D341Med (cell line): ENCODE measurements at regions not wholly inside any gene's neighbourhood (a gene's known extent, or its start where the extent isn't known, plus 50 kb on each side); places are given as distances from the start of the nearest gene placed in this dataset.
A peak's percentile ranks its signal among the peaks of the same experiment; 100 is the strongest.

Experiments
- DNase-seq: peaks from one replicate; pipeline ENCODE4 v3.0.0; 2012; ENCODE audit warnings: low spot score

DNA sequence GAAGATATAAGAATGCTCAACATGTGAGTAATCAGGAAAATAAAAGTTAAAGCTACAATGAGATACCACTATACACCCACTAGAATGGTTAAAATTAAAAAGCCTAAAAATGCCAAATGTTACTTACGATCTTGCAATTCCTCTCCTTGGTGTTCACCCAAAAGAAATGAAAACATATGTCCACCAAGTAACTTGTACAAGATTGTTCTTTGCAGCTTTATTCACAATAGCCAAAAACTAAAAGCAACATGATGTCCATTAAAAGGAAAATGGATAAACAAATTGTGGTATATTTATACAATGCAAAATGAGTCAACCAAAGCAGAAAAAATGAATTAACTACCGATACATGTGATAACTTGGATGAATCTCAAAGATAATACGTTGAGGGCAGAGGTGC lies 301.6 kb upstream of the THBS1 start:
- DNase-seq = no peak

DNA sequence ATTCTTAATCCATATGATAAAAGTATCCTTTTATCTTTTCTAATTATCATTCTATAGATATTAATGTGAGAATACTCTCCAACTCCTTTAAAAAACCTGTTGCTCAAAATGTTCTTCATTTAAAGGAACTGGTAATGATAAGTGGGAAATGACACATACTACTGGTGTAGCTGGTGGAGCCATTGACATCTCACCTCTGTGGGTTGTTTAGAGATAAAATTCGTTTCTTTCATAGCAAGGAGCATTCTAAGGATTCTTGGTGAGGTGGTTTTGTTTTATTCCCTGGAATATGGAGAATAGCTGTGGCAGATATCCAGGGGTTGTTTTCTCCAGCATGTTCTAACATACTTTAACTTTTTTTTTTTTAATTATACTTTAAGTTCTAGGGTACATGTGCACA lies 299.8 kb upstream of the THBS1 start:
- DNase-seq = no peak

DNA sequence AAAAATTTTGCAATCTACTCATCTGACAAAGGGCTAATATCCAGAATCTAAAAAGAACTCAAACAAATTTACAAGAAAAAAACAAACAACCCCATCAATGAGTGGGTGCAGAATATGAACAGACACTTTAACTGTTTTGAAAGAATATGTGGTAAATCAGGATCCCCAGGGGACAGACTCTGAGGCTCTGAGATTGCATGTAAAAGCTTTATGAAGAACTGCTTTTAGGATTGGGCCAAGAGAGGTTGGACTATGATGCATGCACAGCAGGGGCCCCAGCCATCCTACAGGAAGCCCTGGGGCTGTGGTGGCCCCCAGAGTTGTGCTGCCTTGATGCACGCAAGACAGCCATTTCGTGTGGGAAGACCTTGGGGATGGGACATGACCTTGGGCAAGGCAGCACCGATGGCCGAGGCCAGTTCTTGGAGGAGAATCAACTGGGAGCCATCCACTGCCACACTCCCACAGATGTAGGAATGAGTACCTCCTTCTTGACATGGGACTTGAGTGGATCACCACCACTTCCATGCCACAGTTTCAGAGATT lies 298.1 kb upstream of the THBS1 start:
- no peak for DNase-seq

DNA sequence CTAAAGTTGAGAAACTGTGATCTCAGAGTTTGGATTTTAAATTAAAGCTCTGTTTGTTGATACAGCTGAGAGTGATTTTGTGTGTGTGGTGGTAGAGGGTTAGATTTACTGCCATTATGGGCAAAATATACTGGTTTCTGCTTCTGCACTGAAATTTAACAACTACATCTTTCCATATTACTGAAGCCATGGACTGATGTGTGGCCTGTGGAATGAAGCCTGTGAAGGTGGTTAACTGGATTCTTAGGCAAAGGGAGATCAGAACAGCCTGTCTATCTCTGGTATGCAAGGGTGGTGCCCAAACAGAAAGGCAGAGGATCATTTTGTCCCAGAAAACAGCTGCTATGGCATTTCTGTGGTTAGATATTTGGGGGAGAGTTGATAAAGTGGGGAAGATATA lies 297.3 kb upstream of the THBS1 start:
- no peak for DNase-seq

GRCh38 chr15:39285071-39285470 lies 295.8 kb upstream of the THBS1 start:
- DNase-seq = no peak

DNA sequence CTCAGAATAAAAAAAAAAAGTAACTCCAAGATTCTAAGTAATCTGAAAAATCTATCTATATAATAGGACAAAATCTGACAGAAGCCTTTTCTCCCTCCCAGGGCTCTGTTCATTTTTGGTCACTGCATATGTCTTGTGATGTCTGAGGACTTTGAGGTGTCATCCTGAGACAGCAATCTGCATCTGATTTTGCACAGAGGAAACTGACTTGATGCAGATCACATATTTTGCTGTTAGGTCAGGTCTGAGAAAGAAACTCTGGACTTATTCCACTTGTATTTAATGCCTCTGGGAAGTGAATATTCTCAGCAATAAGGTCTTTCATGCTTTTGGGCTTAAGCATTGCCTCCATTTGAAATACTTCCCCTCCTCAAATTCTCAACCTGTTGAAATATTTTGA lies 295.2 kb upstream of the THBS1 start:
- no peak for DNase-seq

GRCh38 chr15:39286706-39287105 lies 294.2 kb upstream of the THBS1 start:
- DNase-seq = no peak

DNA sequence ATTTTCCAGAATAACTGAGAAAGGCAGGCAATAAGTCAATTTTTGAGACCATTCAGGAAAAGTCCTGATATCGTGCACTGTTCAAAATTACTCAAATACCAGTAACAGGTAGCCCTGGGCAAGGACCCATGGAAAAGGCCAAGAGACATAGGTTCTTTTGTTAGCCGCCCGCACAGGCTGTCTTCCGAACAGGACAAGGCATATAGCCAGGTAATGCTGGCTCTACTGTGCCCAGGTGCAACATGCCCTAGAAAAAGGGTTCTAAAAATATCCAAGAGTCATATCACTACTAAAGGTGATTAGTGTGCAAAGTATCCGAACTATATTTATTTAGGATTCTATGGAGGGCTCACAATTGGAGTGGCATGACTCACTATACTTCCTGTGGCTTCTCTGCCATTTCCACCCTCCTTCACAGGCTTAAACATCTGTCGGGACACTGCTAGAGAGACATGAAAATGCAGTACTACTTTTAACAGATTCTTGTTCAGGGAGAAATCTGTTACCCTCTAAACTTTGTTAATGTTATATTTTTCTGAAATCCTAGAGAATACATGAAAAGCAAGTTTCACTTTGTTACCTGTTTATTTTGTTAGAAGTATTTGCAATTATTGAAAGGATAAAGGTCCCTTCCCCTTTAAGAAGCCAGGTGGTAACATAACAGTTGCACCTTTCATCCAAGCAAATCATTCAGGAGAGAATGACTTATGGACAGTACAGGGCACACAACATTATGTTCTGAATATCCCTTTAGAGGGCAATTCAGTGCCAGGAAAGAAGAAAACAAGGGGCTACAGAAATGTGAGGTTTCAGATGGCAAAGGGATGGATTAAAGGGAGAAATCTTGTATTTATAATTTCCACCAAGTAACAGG lies 293.3 kb upstream of the THBS1 start:
- DNase-seq = no peak

DNA sequence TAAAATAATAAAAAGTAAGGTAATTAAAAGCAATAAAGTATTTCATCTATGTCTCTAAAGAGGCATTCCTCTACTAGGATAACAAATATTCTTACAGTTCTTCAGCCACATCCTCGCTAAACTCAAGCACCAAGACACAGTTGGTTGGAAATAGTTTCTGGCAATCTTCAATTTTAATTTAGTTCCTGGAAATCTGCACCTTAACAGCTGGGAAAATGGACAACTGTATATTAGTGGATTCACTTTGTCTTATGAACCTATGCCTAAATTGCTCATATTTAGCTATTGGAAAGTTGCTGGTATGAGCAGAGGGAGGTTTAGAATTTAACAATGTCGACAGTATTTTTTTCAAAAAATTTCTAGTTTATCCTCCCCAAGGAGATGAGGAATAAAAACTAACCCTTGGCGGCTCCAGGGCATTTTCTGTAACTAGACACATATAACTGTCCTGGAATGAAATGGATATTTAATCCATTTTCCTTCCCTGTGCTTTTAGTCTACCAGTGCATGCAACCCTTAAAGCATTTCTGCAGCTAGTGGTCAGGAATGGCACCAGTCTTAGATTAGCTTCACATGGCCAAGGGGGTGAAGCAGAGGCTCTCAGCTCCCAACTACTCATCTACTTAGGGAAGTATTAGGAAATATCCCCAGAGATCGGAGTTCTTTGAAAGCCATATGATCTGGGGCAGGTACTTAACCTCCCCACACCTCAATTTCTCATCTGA lies 290.0 kb upstream of the THBS1 start:
- no peak for DNase-seq

DNA sequence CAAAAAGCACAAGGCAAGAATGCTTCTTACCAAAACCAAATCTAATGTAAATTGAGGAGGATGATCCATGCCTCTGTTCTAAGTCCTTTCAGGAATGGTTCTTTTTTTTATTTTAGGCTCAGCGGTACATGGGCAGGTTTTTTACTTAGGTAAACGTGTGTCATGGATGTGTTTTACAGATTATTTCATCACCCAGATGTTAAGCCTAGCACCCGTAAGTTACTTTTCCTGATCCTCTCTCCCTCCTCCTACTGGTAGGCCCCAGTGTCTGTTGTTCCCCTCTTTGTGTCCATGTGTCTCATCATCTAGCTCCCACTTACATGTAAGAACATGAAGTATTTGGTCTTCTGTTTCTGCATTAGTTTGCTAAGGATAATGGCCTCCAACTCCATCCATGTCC lies 289.2 kb upstream of the THBS1 start:
- DNase-seq = no peak

GRCh38 chr15:39296955-39297354 lies 283.9 kb upstream of the THBS1 start:
- no peak for DNase-seq

- no peak for DNase-seq
Observed at GRCh38 chr15:39298271-39298962, 282.5 kb upstream of the THBS1 start.

DNA sequence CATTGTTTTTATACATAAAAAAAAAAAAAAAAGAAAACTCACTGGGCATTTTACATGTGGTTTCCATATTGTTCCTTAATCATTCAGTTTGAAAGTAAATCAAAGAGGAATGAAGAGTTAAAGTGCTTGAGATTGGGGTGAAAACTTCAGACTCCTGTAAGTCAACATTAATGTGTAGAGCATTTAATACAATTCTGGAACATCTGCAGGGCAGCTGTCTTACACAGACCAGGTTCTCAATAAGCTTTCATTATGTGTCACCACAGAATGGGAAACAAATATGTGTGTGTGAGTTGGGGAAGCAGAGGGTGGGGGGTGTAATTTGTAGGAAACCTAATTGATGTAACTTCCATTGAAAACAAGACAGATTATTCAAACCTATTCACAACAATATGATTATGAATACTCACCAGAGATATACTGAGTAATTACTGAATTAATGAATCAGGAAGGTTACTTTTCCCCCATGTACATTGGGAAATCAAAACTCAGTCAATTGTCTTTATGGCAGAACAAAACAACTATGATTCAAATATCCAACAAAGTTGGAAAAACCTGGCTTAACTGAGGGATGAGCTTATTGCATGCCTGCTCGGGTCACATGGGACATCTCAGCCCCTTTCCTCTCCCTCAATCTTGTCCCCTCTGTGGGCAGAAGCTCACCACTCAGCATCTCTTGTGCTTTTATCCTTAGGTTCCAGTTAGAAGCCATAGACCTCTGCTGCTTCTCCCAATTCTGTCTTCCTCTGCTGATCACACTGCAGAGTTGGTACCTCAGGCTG lies 281.2 kb upstream of the THBS1 start:
- DNase-seq = no peak

- no peak for DNase-seq
Observed at GRCh38 chr15:39300451-39301153, 280.3 kb upstream of the THBS1 start.

DNA sequence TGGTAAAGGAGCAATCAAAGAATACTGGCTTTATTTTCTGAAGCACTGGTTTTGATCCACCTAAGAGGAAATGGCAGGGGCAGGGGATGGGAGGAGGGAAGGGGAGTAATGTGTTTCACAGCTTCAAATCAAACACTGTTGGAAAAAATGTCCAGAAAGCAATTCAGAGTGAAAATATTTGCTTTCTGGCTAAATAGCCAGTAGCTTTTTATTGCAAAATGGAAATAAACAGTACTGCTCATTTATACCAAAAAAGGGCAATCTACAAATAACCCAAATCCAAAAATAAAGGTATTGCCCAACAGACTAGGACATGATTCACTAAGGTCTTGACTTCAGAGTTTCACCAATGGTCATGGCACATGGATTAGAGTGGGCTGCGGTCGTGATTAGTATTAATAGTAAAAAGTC lies 279.3 kb upstream of the THBS1 start:
- DNase-seq = no peak

- DNase-seq = no peak
Observed at GRCh38 chr15:39302936-39303335, 277.9 kb upstream of the THBS1 start.

GRCh38 chr15:39304201-39304841 lies 276.6 kb upstream of the THBS1 start:
- no peak for DNase-seq

- DNase-seq = no peak
Observed at GRCh38 chr15:39304931-39305728, 275.7 kb upstream of the THBS1 start.

DNA sequence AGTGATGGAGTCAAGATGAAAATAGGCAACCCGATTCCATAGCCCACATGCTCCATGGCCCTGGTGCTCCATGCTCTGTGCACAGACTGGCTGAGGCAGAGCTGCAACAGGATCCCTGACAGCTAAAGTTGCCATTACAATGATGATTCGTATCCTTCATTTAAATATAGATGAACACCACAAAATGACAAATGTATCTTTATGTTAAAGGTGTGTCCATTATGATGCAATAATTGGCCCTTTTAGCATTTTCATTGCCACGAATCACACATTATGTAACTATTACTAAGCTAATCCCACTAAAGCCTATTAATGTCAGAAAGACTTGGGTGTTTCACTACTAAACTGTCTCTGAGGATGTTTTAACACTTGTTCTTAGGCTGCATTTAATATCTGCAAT lies 270.2 kb upstream of the THBS1 start:
- DNase-seq = no peak

DNA sequence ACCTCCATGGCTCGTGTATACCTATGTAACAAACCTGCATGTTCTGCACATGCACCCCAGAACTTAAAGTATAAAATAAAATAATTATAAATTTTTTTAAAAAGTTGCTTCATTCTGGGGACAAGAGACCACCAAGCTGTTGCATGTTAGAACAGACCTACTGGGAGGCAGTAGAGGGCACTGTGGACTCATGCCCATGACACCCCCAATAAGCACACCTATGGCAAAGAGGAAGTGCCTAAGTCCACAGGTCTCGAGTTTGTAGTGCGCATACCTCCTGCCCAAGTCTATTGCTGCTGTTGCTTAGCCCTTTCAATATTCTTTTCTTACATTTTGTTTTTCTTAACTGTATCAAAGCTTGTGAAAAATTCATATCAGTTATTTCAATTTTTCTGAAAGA lies 267.9 kb upstream of the THBS1 start:
- DNase-seq = peak; percentile 31
